H1 (cell line): ENCODE measurements at regions not wholly inside any gene's neighbourhood (a gene's known extent, or its start where the extent isn't known, plus 50 kb on each side); places are given as distances from the start of the nearest gene placed in this dataset.

Experiments used
- CTCF ChIA-PET: fragments of 300-600 bp; sonication (Branson Sonifier 250); formaldehyde crosslinking; loops from one replicate; lab custom pipeline; 2021; ENCODE audit not compliant: partially characterized antibody; lab: Charles Lee
- POLR2A ChIA-PET: fragments of 300-600 bp; sonication (Branson Sonifier 250); formaldehyde crosslinking; loops from one replicate; lab custom pipeline; 2021; ENCODE audit warnings: inconsistent platforms; ENCODE audit not compliant: partially characterized antibody; lab: Charles Lee
- DNase-seq, 2 experiments: peaks; one replicate each; pipeline versions ENCODE4 v3.0.0 to v3.0.0-alpha.2; 2010 to 2022; ENCODE audit warnings: low spot score in 2 of 2, low read depth in 1 of 2, mixed read lengths in 1 of 2
- FAIRE-seq: peaks from 2 replicates; lab custom pipeline; 2011; peaks lifted over from hg19 to GRCh38; lab: Jason Lieb, UNC
- H2AFZ ChIP-seq: 2 replicates; pipeline ENCODE4 v1.8.1; 2012; ENCODE audit warnings: low read length, inconsistent platforms
- H2AK5ac ChIP-seq: 2 replicates; pipeline ENCODE4 v1.6.1; 2013; ENCODE audit warnings: low read depth, low read length
- H2BK120ac ChIP-seq: replicated peaks from 2 replicates; pipeline ENCODE3; 2013; ENCODE audit warnings: low read depth, low read length, inconsistent platforms
- H2BK12ac ChIP-seq: 2 replicates; pipeline ENCODE4 v1.6.1; 2013; ENCODE audit warnings: low read depth, low read length
- H2BK15ac ChIP-seq: 2 replicates; pipeline ENCODE4 v1.6.1; 2013; ENCODE audit warnings: low read length
- H2BK20ac ChIP-seq: 2 replicates; pipeline ENCODE4 v1.6.1; 2013; ENCODE audit warnings: low read length
- H2BK5ac ChIP-seq: 2 replicates; pipeline ENCODE4 v1.6.1; 2013; ENCODE audit warnings: low read depth, low read length
- H3K14ac ChIP-seq: 2 replicates; pipeline ENCODE4 v1.6.1; 2013; ENCODE audit warnings: inconsistent platforms; ENCODE audit not compliant: insufficient read length
- H3K18ac ChIP-seq: 2 replicates; pipeline ENCODE4 v1.6.1; 2013; ENCODE audit warnings: low read length; ENCODE audit errors: extremely low read depth
- H3K23ac ChIP-seq: 2 replicates; pipeline ENCODE4 v1.6.1; 2013; ENCODE audit warnings: inconsistent platforms; ENCODE audit not compliant: insufficient read length
- H3K23me2 ChIP-seq: 2 replicates; pipeline ENCODE4 v1.6.1; 2013; ENCODE audit warnings: low read depth, low read length
- H3K27ac ChIP-seq: 2 replicates; pipeline ENCODE4 v1.6.1; 2011; ENCODE audit warnings: low read depth, low read length, inconsistent platforms
- H3K27me3 ChIP-seq, 4 experiments: replicated peaks in 1 of 4; 1 replicate in 1 of 4; 2 replicates in 3 of 4; pipeline versions ENCODE4 v1.6.1 to v1.8.1; 2011 to 2013; ENCODE audit warnings: low read length in 3 of 4, mild to moderate bottlenecking in 3 of 4, inconsistent platforms in 2 of 4, mixed read lengths in 2 of 4, moderate library complexity in 1 of 4; ENCODE audit not compliant: control insufficient read depth in 3 of 4, insufficient read depth in 3 of 4; ENCODE audit errors: extremely low read depth in 1 of 4
- H3K36me3 ChIP-seq, 4 experiments: 2 replicates each; pipeline versions ENCODE4 v1.6.1 to v1.8.1; 2011 to 2013; ENCODE audit warnings: mild to moderate bottlenecking in 4 of 4, low read length in 3 of 4, moderate library complexity in 2 of 4, control low read depth in 1 of 4, inconsistent platforms in 1 of 4; ENCODE audit not compliant: insufficient read depth in 4 of 4, control insufficient read depth in 2 of 4
- H3K4ac ChIP-seq: replicated peaks from 2 replicates; pipeline ENCODE3; 2013; ENCODE audit warnings: low read length, low read depth, mixed read lengths, inconsistent platforms; ENCODE audit not compliant: insufficient read length
- H3K4me1 ChIP-seq, 4 experiments: replicated peaks in 1 of 4; 1 replicate in 1 of 4; 2 replicates in 3 of 4; pipeline versions ENCODE4 v1.6.1 to v1.8.1; 2011 to 2013; ENCODE audit warnings: low read length in 3 of 4, inconsistent platforms in 2 of 4, mixed read lengths in 1 of 4; ENCODE audit not compliant: insufficient read depth in 4 of 4, control insufficient read depth in 3 of 4
- H3K4me2 ChIP-seq, 2 experiments: 2 replicates each; pipeline versions ENCODE4 v1.6.1 to v1.8.1; 2011 to 2013; ENCODE audit warnings: low read depth in 2 of 2, low read length in 2 of 2, control low read depth in 1 of 2, inconsistent platforms in 1 of 2, mild to moderate bottlenecking in 1 of 2; ENCODE audit not compliant: insufficient read depth in 1 of 2
- H3K4me3 ChIP-seq, 4 experiments: fragments of 200-600, 300-600 bp in 1 of 4; sonication (generic), shearing (Covaris generic), sonication (Bioruptor Twin) in 1 of 4; 2 replicates each; pipeline versions ENCODE4 v1.5.1 to v1.8.1; 2011 to 2016; ENCODE audit warnings: low read length in 4 of 4, low read depth in 3 of 4, control low read depth in 2 of 4, inconsistent platforms in 2 of 4, mild to moderate bottlenecking in 2 of 4, mixed read lengths in 1 of 4, moderate library complexity in 1 of 4; ENCODE audit not compliant: insufficient read depth in 2 of 4; ENCODE audit errors: extremely low read depth in 1 of 4
- H3K56ac ChIP-seq: replicated peaks from 2 replicates; pipeline ENCODE3; 2013; ENCODE audit warnings: low read depth, mild to moderate bottlenecking, mixed read lengths, low read length, inconsistent platforms; ENCODE audit not compliant: insufficient read length
- H3K79me1 ChIP-seq: 2 replicates; pipeline ENCODE4 v1.6.1; 2013; ENCODE audit warnings: low read depth, low read length, control low read depth
- H3K79me2 ChIP-seq, 2 experiments: 2 replicates each; pipeline versions ENCODE4 v1.6.1 to v1.8.1; 2012 to 2013; ENCODE audit warnings: low read length in 2 of 2, mild to moderate bottlenecking in 2 of 2, inconsistent platforms in 1 of 2; ENCODE audit not compliant: insufficient read depth in 2 of 2, control insufficient read depth in 1 of 2
- H3K9ac ChIP-seq, 4 experiments: replicated peaks in 1 of 4; 1 replicate in 1 of 4; 2 replicates in 3 of 4; pipeline versions ENCODE4 v1.6.1 to v1.8.1; 2011 to 2013; ENCODE audit warnings: low read depth in 3 of 4, low read length in 3 of 4, control low read depth in 2 of 4, mild to moderate bottlenecking in 2 of 4, moderate library complexity in 2 of 4, inconsistent platforms in 1 of 4; ENCODE audit errors: extremely low read depth in 1 of 4
- H3K9me3 ChIP-seq, 2 experiments: 2 replicates each; pipeline versions ENCODE4 v1.6.1 to v1.8.1; 2012 to 2013; ENCODE audit warnings: mild to moderate bottlenecking in 2 of 2, moderate library complexity in 2 of 2, control low read depth in 1 of 2, inconsistent platforms in 1 of 2, low read depth in 1 of 2, low read length in 1 of 2, mixed read lengths in 1 of 2; ENCODE audit not compliant: insufficient read depth in 2 of 2
- H4K20me1 ChIP-seq, 2 experiments: replicated peaks in 1 of 2; 2 replicates each; pipeline versions ENCODE3 to v1.8.1; 2011 to 2013; ENCODE audit warnings: inconsistent platforms in 2 of 2, low read length in 2 of 2, mild to moderate bottlenecking in 1 of 2; ENCODE audit not compliant: insufficient read depth in 2 of 2, control insufficient read depth in 1 of 2
- H4K5ac ChIP-seq: 2 replicates; pipeline ENCODE4 v1.6.1; 2013; ENCODE audit warnings: low read length, low read depth, mixed read lengths, inconsistent platforms; ENCODE audit not compliant: insufficient read length
- H4K8ac ChIP-seq: 2 replicates; pipeline ENCODE4 v1.8.0; 2013; ENCODE audit warnings: mild to moderate bottlenecking, moderate library complexity, low read length, inconsistent platforms; ENCODE audit not compliant: insufficient read depth; ENCODE audit errors: extremely low read depth
- H4K91ac ChIP-seq: replicated peaks from 2 replicates; pipeline ENCODE3; 2013; ENCODE audit warnings: low read length, mixed read lengths, inconsistent platforms; ENCODE audit not compliant: insufficient read length
- ASH2L ChIP-seq: fragments of 200-600, 300-600 bp; sonication (generic); IDR thresholded peaks from one replicate; pipeline ENCODE4 v1.7.1; 2017; ENCODE audit warnings: low read length
- BRCA1 ChIP-seq: IDR thresholded peaks from 2 replicates; pipeline ENCODE4 v1.6.1; 2012; ENCODE audit warnings: low read depth, low read length, improper control_type of control experiment
- CHD1 ChIP-seq: IDR thresholded peaks from 2 replicates; pipeline ENCODE4 v1.6.1; 2012; ENCODE audit warnings: low read depth, low read length, improper control_type of control experiment
- EP300 ChIP-seq, 2 experiments: IDR thresholded peaks; 1 replicate in 1 of 2; 2 replicates in 1 of 2; pipeline ENCODE4 v1.6.1; 2011 to 2012; ENCODE audit warnings: low read depth in 2 of 2, low read length in 2 of 2, mild to moderate bottlenecking in 2 of 2, borderline replicate concordance in 1 of 2, inconsistent platforms in 1 of 2, moderate library complexity in 1 of 2
- GTF2F1 ChIP-seq: IDR thresholded peaks from 2 replicates; pipeline ENCODE4 v1.6.1; 2012; ENCODE audit warnings: low read depth, low read length, improper control_type of control experiment, borderline replicate concordance
- KDM4A ChIP-seq: IDR thresholded peaks from one replicate; pipeline ENCODE4 v1.7.1; 2012; ENCODE audit warnings: low read depth, mild to moderate bottlenecking, moderate library complexity, low read length, inconsistent platforms; ENCODE audit not compliant: severe bottlenecking
- PHF8 ChIP-seq: fragments of 200-600 bp; sonication (generic); conservative IDR thresholded peaks from 2 replicates; pipeline ENCODE4 v1.7.1; 2012; ENCODE audit warnings: low read depth, mild to moderate bottlenecking, inconsistent platforms, low read length, moderate library complexity
- SUZ12 ChIP-seq: fragments of 200-600 bp; sonication (generic); IDR thresholded peaks from 2 replicates; pipeline ENCODE4 v1.6.1; 2012; ENCODE audit warnings: mild to moderate bottlenecking, inconsistent platforms, low read length, moderate library complexity, mixed read lengths
- WGBS, 2 experiments: shearing (Covaris generic) in 1 of 2; methylation state at CpG; one replicate each; pipeline versions ENCODE4 v1.1.6 to v1.1.7; 2013 to 2015; ENCODE audit warnings: low lambda C conversion rate in 2 of 2, mixed read lengths in 2 of 2, inconsistent platforms in 1 of 2, low coverage in 1 of 2, missing lambda C conversion rate in 1 of 2; ENCODE audit not compliant: insufficient replicate concordance in 2 of 2, insufficient coverage in 1 of 2, insufficient read length in 1 of 2; ENCODE audit errors: extremely low coverage in 1 of 2, missing lambda C conversion rate in 1 of 2; 5-methylcytosine and 5-hydroxymethylcytosine counted together

- H3K9ac ChIP-seq, result no peak overlapping the region
- H3K18ac ChIP-seq, result no peak overlapping the region
- POLR2A ChIA-PET, result no interaction called here
- H3K27ac ChIP-seq, result no peak overlapping the region
- H4K5ac ChIP-seq, result no peak overlapping the region
- H2AK5ac ChIP-seq, result no peak overlapping the region
- no peak for DNase-seq
- H2AFZ ChIP-seq, result no peak overlapping the region
- no peaks in the 10 kb centered on the region for H3K36me3 ChIP-seq
- H2BK12ac ChIP-seq, result no peak overlapping the region
- no peaks in the 10 kb centered on the region for H3K23me2 ChIP-seq
- no peak overlapping the region for H3K14ac ChIP-seq
- H3K23ac ChIP-seq, result no peak overlapping the region
- no peaks in the 10 kb centered on the region for H3K9me3 ChIP-seq
- H2BK5ac ChIP-seq, result no peak overlapping the region
- no peak overlapping the region for H4K91ac ChIP-seq
- H2BK120ac ChIP-seq, result no peak overlapping the region
- no peak overlapping the region for H2BK20ac ChIP-seq
- no peaks in the 10 kb centered on the region for H3K4me1 ChIP-seq
- TF ChIP-seq BRCA1 (no peak), PHF8 (no peak), KDM4A (no peak), EP300 (IDR thresholded peaks at IDR 0.05; ENCODE audit: borderline replicate concordance in 1 of 2, low read depth in 2 of 2, low read length in 2 of 2) (no peak), ASH2L (no peak), SUZ12 (no peak), CHD1 (no peak), GTF2F1 (no peak)
- TF ChIP-seq, all 59 proteins: peak for 0
- WGBS, 2 experiments, result 83% methylated on average over 1 of the region's 1 CpG; no CpG with 5 or more reads in 1 of the 2 experiments
- H3K56ac ChIP-seq, result no peak overlapping the region
- H3K79me2 ChIP-seq, result no peaks in the 10 kb centered on the region
- H4K20me1 ChIP-seq, result no peaks in the 10 kb centered on the region
- no peaks in the 10 kb centered on the region for H3K27me3 ChIP-seq
- no peak overlapping the region for H2BK15ac ChIP-seq
- FAIRE-seq, result no peak
- H3K4me2 ChIP-seq, result no peak overlapping the region
- no peak overlapping the region for H3K4ac ChIP-seq
- no peak overlapping the region for H4K8ac ChIP-seq
- no peaks in the 10 kb centered on the region for H3K79me1 ChIP-seq
- no peak overlapping the region for H3K4me3 ChIP-seq
- CTCF ChIA-PET, result no interaction called here
These were observed 221.5 kb upstream of the MPDZ start for GRCh38 chr9:13501018-13501417.
